ENCODE measurements at regions not wholly inside any gene's neighbourhood (a gene's known extent, or its start where the extent isn't known, plus 50 kb on each side); places are given as distances from the start of the nearest gene placed in this dataset.

DNA sequence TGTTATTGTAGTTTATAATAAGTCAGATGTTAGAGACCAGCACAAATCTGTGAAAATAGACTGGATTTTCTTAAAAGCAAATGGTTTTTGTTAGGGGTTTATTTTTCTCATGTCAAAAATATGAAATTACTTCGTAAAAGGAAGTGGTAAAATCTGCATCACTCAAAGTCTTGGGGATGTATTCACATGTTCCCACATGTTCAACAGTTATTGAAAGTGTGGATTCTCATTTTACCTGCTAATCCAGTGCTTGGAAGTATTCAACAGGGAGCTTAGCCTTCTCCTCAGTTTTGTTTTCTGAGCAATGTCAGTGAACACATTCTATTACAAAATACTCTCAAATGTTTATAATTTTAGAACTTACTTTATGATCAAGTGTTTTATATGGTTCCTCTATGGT, 352.0 kb downstream of the SOX2 start:
- no peak for DNase-seq (ENCODE audit: low read depth, low spot score)

DNA sequence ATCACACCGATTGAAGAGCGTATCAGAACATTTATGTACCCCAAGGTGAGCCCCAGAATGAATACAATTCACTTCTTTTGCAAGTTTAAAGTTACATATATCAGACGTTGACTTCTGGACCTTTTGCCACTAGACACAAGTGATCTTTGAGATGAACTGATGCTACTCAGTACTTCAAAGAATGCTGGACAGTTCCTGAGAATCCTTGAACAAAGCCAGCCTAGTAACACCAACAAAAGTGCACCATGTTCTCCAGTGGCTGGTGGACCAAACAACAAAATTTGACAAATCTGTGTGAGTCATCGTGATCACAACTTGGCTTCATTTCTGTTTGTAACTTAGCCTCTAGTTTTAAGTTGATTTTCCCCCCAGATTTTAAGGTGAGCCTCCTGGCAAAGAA, 355.7 kb downstream of the SOX2 start:
- DNase-seq (ENCODE audit: low read depth, low spot score) = no peak

DNA sequence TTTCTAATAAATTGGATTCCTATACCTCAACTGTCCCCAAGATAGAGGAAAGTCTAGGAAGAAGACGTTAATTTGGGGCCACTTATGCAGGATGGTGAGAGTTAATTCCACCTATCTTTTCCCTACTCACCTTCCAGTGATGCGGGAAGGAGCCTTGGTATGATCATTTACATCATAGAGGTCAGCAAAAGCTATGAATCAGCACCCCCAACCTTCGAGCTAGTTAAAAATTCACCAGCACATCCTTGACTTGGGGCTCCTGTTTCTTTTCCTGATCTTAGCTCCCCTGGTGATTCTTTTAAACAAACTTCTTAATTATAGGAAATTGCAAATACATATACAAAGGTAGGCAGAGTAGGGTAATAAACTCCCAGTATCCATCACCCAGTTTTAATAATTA, 366.6 kb downstream of the SOX2 start:
- DNase-seq (ENCODE audit: low read depth, low spot score) = no peak

DNA sequence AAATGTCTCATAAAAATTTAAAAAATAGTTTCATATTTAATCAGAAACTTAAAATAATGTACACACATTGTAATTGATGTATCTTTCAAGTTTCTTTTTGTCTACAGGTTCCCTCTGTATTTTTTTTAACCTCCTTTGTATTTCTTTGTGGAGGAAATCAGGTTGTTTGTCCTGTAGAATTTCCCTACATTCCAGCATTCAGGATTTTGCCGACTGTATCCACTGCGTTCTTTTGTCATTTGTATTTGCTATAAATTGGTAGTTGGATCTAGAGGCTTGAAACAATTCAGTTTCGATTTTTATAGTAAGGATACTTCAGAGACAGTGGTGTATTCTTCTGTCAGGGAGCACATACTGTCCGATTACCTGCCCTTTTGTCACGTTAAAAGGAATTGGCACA, 367.2 kb downstream of the SOX2 start:
- DNase-seq (ENCODE audit: low read depth, low spot score) = no peak

DNA sequence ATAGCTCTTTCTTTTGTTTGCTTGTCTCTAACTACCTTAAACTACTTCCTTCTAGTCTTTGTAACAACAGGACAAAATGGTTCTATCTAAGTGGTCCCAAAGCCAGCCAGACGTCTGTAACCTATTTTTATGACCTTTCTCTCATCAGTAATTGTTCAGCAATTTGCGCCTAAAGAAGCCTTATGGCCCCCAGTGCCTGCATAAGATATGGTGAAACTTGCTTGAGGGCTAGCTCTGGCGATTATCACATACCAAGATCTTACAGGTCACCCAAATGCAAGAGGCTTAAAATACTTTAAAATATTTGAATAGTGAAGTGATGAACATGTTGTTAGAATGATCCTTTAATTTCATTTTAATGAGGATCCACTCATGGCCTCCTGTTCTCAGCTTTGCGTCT, 369.4 kb downstream of the SOX2 start:
- no peak for DNase-seq (ENCODE audit: low read depth, low spot score)

DNA sequence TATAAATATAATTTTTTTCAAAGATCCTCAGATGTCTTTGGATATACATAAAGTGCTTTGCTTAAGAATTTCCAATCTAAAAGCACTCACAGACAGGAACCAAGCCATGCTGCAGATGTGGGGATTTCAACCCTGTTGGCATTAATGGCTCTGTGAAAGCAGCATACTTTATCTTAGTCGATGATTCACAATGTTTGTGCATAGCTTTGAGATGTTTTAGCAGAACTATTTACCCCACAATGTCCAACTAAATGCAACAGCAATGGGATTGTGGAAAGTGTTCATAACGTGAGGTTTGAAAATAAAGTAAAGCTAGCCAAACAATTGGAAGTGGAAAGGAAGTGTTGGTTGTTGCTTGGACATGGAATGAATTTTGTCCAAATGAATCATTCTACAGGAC, 371.4 kb downstream of the SOX2 start:
- DNase-seq (ENCODE audit: low read depth, low spot score) = no peak

DNA sequence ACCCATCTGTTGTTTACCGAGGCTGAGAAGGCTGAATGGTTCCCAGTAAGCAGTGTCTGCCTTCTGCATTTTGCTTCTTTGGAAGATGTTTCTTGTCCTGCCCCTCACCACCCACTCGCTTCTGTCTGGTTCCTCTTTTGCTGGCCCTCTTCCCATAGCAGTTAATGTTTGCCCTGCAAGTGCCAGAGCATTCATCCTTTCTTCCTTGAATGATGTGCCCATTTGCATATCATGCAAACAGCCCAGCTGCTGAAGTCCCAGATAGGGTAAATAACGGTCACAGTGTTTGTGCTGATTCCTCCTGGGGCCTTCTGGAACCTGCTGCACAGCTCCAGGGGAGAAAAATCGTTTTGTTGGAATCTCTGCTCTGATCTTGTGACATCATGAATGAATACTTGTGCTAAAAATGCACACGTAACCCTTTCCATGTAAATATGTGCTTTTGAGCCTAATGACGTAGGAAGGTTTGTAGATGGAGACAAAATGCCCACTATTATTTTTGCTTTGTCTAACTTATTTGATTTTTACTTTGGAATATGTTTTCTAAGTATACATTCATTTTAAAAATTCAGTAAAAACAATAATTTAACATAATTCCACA, 381.0 kb downstream of the SOX2 start:
- no peak for DNase-seq (ENCODE audit: low read depth, low spot score)

DNA sequence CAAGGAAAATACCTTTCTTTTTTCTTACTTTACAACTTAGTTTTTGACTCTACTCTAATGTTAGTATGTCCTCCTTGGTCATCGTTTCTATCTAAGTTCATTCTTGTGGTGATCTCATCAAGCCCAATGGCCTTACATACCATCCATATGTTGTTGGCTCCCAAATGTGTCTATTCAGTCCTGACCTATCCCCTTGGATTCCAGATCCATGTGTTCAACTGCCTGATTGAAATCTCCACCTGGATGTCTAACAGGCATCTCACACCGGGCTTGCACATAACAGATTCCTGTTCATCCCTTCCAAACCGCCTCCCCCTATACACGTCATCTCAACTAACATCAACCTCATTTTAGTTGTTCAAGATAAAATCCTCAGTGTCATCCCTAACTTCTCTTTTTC, 382.6 kb downstream of the SOX2 start:
- no peak for DNase-seq (ENCODE audit: low read depth, low spot score)

DNA sequence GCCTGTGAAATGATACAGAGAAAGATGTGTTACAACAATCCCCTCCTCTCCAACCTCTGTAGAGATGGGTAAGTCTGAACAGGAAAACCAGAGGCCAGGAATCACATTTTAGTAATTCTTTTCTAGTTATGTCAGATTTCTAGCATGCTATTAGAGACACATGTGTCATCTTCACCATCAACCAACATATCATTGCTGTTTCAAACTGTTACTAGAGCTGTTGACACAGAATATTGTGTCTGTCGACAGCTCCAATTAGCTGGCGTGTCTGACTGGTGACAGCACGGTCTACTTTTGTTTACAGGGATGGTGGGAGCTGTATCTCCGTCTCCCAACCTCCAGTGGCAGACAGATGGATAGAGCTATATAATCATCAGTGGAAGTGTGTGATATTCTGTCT, 393.2 kb downstream of the SOX2 start:
- DNase-seq (ENCODE audit: low read depth, low spot score) = no peak

DNA sequence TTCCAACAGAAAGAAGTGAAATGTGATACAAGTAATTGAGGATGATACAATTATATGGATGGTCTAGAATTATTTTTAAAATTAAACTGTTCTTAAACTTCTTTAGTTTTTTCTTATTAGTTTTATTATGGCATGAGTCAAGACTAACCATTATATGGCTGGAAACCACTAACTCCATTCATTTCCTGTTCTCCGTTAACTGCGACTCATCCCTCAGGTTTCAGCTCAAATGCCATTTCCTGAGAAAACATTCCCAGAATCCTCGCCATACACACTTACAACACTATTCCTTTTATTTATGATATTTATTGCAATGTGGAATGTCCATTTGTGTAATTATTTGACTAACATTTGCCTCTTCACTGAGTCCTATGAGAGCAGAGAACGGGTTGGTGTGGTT, 394.1 kb downstream of the SOX2 start:
- no peak for DNase-seq (ENCODE audit: low read depth, low spot score)

DNA sequence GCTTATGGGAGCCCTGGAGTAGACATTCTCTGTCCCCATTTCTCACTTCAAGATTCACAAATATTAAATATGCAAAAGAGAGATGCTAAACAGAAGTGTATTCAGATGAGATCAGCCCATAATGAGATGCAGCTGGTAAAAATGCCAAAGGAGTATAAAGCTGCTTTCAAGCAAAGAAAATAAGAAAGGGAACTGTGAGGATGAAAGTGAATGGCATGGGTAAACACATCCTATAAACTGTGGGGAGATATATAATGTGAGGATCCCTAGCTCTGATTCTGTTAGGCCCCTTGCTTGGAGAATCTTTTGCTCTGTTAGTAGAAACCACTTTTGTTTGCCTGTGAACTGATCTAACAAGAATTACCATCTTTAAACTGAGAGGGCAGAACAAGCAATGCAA, 396.6 kb downstream of the SOX2 start:
- DNase-seq (ENCODE audit: low read depth, low spot score) = no peak

DNA sequence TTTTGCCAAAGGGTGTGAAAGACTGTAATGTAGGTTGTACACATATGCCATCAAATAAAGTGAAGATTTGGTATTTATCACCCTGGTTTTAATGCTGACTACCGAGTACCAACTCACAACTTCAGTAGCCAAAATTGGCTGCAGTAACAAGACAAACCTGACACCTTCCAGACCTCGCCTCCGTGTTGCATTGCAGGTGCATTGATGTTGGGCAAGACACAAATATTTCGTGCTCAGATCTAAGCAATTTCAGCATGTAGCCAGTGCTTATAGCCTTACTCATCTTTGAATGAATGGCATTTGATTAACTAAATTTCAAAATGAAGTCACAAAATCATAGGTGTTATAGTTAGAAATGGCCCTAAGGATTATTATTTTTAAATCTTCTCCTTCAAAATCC, 400.2 kb downstream of the SOX2 start:
- no peak for DNase-seq (ENCODE audit: low read depth, low spot score)

DNA sequence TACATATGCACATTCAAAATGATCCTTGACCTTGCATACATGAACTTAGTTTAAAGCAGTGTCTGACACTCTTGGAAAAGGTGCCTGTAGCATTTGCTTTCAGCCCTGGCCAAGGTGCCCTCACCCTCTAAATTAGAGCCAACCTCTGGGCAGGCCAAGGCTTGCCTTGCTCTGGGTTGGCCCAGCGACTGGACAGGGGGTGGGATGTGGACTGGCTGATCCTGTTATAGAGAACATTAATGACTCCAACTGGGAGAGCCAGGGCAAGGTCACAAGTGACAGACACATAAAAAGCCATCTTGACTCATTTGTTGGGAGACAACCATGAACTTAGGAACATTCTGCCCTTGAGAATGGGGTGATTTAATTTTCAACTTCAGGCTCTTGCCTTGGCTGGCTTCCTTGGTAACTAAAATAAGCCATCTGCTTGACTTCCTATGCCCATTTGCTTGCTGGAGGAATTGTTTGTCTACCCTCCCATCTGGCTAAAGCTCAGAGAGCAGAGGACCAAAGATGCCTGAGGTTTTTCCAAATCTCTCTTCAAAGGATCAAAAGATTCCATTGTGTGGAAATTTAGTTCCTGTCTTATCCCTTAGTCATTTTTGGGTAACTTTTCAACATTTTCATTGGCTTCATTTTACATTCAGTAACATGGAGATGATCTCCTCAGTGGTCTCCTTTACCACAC, 403.7 kb downstream of the SOX2 start:
- DNase-seq (ENCODE audit: low read depth, low spot score) = no peak

DNA sequence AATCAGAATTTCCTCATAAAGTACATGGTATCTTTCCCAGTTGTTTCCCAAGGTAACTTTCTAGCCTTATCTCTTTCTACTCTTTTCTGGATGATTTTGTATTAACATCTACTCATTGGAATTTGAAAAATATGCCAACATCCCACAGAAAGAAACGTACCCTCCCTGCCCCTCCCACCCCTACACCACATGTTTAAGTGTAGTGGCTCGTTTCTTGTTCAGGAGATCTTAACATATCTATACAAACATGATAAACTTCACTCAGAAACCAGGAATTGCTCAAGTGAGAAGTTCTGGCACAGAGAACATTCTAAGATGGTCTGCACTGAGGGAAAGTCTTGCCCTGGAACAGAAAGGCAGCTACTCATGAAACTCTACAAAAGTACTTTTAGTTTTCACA, 404.7 kb downstream of the SOX2 start:
- no peak for DNase-seq (ENCODE audit: low read depth, low spot score)

DNA sequence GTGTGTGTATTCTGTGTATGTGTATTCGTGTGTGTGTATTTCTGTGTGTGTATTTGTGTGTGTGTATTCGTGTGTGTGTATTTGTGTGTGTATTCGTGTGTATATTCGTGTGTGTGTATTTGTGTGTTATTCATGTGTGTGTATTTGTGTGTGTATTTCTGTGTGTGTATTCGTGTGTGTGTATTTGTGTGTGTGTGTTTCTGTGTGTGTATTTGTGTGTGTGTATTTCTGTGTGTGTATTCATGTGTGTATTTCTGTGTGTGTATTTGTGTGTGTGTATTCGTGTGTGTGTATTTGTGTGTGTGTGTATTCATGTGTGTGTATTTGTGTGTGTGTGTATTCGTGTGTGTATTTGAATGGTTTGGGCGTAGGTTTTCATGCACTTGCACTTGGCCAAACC, 405.4 kb downstream of the SOX2 start:
- DNase-seq (ENCODE audit: low read depth, low spot score) = no peak

DNA sequence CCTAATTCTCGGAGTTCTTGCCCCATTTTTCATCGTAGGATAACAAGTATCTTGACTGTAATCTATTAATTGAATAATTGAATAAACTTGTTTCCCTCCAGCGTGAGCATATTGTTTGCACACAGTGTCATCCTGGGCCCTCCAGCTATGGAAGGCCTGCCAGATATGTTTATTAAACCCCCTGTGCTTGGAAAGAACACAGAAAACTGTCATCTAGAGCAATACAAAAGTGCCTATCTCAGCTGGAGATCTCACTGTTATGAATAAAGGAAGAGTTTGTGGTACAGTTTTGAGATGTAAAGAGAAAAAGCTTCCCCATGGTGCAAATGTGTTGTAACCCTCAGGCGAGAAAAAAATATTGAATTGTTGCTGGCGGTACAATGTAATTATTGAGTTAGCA, 405.9 kb downstream of the SOX2 start:
- no peak for DNase-seq (ENCODE audit: low read depth, low spot score)

DNA sequence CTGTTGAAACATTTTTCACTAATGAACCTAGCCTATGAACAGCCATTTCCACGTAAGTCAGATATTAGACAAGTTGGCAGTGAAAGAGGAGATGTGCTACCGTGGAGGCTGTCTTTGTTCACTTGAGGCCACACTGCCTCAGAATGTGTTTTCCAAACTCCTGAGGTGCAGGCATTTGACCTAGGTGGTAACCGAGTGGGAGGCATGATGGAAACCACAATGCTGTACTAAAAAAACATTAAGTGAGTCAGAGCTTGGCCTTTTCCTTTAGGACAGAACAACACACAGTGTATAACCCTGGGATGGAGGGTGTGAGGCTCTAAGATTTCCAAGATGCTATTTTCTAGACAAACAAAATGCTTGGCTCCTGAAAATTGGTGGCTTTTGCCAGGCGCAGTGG, 406.3 kb downstream of the SOX2 start:
- no peak for DNase-seq (ENCODE audit: low read depth, low spot score)

DNA sequence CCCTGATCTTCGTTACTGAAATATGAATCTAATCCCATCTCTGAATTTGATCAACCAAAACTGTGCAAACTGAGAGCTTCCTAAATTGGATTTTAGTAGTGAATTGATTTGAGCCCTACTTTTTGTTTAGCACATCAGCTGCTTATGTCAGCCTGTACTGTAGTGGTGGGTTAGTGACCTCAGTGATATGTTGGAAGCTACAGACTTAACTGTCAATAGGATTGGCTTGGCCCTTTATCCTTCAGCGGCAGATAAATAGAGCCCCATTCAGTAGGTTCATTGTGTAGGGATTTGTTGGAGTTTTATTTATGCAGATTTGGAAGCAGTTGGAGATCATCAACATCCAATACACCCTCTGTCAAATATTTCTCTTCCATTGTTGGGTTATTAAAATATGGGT, 409.7 kb downstream of the SOX2 start:
- DNase-seq (ENCODE audit: low read depth, low spot score) = no peak

DNA sequence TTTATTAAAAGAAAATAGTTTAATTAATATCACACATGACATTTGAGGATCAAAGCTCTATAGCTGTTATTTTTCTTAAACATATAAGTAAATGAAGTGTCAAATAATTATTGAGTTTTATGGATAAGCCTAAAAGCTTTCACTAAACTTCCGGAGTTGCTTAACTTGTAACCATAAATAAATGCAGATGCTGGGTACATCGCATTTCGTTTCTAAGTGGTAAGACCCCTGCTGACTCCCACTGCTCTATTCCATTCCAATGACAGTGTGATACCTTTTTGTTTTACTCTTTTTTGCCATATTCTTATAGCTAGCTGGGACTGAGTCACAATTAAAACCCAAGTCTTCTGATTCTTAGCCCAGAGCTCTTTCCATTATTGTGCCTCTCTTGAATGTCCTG, 411.1 kb downstream of the SOX2 start:
- DNase-seq (ENCODE audit: low read depth, low spot score) = no peak

DNA sequence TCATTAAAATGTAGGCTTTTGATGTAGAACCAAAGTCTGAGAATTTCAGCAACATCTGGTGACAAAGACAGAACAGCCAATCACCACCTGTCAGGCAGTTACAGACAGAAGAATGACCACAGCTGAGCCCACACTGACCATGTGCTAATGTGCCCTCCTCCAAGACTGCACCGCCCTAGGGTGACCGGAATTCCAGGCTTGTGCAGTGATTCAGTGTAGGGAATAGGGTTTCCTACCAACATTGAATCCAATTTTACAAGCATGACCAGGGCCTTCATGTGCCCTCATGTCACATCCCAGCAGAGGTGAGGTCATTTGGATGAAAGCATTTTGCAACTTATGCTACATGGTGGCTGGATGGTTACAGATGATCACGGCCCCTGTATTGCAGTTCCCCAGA, 412.5 kb downstream of the SOX2 start:
- DNase-seq (ENCODE audit: low read depth, low spot score) = no peak

DNA sequence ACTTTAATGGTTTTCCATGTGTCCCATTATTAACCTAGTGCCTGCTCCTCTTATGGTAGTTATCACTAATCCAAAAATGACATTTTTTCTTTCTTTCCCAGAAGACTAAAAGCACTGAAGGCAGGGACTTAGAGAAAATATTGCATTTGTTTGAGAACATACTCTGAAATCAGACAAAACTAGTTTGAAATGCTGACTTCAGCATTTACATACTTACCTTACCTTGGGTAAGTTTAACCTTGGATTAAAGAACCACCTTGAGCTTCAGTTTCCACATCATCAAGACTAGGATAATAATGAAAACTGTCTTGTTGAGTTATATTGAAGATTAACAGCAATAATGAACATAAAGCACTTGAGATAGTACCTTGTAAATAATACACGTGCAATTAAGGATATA, 413.0 kb downstream of the SOX2 start:
- DNase-seq (ENCODE audit: low read depth, low spot score) = no peak

DNA sequence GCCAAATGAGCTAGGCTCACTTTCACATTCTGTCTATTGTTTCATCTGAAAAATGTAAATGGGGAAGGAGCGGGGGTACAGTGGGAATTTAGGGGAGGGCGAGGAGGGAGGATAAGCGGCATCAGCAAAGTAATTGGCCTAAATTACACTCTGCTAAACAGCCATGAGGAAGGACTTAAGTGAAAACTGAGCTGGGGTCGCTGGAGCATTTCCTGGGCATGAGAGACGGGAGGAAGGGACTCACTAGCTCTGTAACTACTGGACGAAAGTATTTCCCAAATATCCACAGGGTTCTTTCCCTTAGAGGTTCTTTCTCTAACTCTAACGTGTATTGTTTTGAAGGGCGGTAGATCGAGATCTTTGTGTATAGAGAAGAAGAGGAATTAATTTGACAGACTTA, 418.0 kb downstream of the SOX2 start:
- no peak for DNase-seq (ENCODE audit: low read depth, low spot score)

DNA sequence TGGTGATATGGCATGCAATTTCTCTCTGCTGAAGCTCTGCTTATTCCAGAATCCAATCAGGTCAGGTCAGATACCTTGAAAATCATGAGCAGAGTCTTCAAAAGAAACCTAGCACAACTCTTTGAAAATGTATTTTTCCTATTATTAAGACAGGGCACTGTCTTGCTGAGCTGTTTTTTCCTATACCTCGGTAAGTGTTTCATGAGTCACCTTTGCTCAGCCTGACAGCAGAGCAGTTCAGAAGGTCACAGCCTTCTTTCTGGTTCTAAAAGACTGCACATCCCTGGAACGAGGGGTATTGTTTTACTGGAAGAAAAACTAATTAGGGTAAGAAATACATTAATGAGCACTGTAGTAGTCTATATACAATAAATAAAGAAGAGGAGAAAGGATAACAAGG, 422.0 kb downstream of the SOX2 start:
- DNase-seq (ENCODE audit: low read depth, low spot score) = no peak

DNA sequence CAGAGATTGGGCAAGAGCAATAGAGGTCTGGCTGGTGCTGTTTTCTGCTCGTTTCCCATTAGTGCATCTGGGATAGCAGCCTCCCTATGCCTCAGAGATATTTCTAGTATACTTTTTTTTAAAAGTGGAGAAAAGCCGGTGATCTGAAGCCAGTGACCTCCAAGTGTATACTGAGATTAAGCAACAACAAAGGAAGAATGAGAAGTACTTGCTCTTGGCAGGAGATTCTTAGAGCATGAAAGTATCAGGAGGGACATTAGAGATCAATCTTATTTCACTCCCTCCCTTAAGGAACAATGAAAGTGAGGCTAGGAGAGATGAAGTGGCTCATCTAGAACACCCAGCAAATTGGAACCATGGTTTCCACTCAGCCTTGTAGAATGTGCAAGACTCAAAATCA, 423.3 kb downstream of the SOX2 start:
- no peak for DNase-seq (ENCODE audit: low read depth, low spot score)

Data from iPS DF 19.7 (cell line).